Breast epithelium (tissue), 3 donors: ENCODE measurements at regions not wholly inside any gene's neighbourhood (a gene's known extent, or its start where the extent isn't known, plus 50 kb on each side); places are given as distances from the start of the nearest gene placed in this dataset.

Source experiments
- POLR2A ChIP-seq: fragments of 450-650 bp; IDR thresholded peaks from one replicate; pipeline ENCODE4 v1.6.1; 2016; ENCODE audit warnings: antibody characterized with exemption, mild to moderate bottlenecking, moderate library complexity
- POLR2AphosphoS5 ChIP-seq, 3 donors: sonication (generic); formaldehyde crosslinking; IDR thresholded peaks; one replicate each; pipeline ENCODE4 v1.6.1; 2017; ENCODE audit warnings: antibody characterized with exemption in 3 of 3
- TF ChIP-seq, protein P1 (sequence below), 3 donors: fragments of 450-650 bp; IDR thresholded peaks; one replicate each; pipeline ENCODE4 v1.5.1; 2016 to 2017; ENCODE audit warnings: antibody characterized with exemption in 3 of 3, mild to moderate bottlenecking in 3 of 3, moderate library complexity in 3 of 3

GRCh38 chr18:52087140-52087539, 252.9 kb upstream of the DCC start:
- TF ChIP-seq, protein P1, sequence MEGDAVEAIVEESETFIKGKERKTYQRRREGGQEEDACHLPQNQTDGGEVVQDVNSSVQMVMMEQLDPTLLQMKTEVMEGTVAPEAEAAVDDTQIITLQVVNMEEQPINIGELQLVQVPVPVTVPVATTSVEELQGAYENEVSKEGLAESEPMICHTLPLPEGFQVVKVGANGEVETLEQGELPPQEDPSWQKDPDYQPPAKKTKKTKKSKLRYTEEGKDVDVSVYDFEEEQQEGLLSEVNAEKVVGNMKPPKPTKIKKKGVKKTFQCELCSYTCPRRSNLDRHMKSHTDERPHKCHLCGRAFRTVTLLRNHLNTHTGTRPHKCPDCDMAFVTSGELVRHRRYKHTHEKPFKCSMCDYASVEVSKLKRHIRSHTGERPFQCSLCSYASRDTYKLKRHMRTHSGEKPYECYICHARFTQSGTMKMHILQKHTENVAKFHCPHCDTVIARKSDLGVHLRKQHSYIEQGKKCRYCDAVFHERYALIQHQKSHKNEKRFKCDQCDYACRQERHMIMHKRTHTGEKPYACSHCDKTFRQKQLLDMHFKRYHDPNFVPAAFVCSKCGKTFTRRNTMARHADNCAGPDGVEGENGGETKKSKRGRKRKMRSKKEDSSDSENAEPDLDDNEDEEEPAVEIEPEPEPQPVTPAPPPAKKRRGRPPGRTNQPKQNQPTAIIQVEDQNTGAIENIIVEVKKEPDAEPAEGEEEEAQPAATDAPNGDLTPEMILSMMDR (IDR thresholded peaks at IDR 0.05): no peak
- TF ChIP-seq POLR2A (no peak), POLR2AphosphoS5 (IDR thresholded peaks at IDR 0.05) (no peak)
